IMR-90 (cell line): ENCODE measurements at regions not wholly inside any gene's neighbourhood (a gene's known extent, or its start where the extent isn't known, plus 50 kb on each side); places are given as distances from the start of the nearest gene placed in this dataset.

Experiments used
- ATAC-seq: fragments of 200-7000 bp; cut with Tn5 transposase; 2 replicates; pipeline ENCODE4 v1.9.1; 2020; ENCODE audit warnings: low read depth, mild to moderate bottlenecking, moderate library complexity
- BruUV-seq: library from RNA; stranded (reverse); fragments of 400-500 nt; replicated peaks from 2 replicates; lab custom pipeline; 2021; lab: Mats Ljungman, UMichigan
- CTCF ChIA-PET: fragments of 300-600 bp; formaldehyde crosslinking; extraction: SDS; loops from one replicate; lab custom pipeline; 2021; ENCODE audit warnings: antibody characterized with exemption; lab: Yijun Ruan, JAX
- POLR2A ChIA-PET: fragments of 300-600 bp; sonication (Branson Sonifier 250); formaldehyde crosslinking; loops from one replicate; lab custom pipeline; 2022; ENCODE audit warnings: antibody characterized with exemption; ENCODE audit not compliant: unreplicated experiment; lab: Charles Lee
- DNase-seq: peaks from one replicate; pipeline ENCODE4 v3.0.0; 2013
- H2AFZ ChIP-seq: replicated peaks from 2 replicates; pipeline ENCODE3; 2013; ENCODE audit warnings: low read length, mild to moderate bottlenecking; ENCODE audit not compliant: poor library complexity
- H2AK5ac ChIP-seq: 2 replicates; pipeline ENCODE4 v1.6.1; 2013; ENCODE audit warnings: low read depth, low read length, inconsistent platforms
- H2AK9ac ChIP-seq: replicated peaks from 2 replicates; pipeline ENCODE3; 2013; ENCODE audit warnings: mild to moderate bottlenecking, low read depth, low read length, moderate library complexity; ENCODE audit not compliant: poor library complexity
- H2BK120ac ChIP-seq: 2 replicates; pipeline ENCODE4 v1.6.1; 2013; ENCODE audit warnings: low read depth, low read length, inconsistent platforms
- H2BK15ac ChIP-seq: 3 replicates; pipeline ENCODE4 v1.6.1; 2013; ENCODE audit warnings: low read depth, low read length, inconsistent platforms
- H2BK20ac ChIP-seq: 2 replicates; pipeline ENCODE4 v1.6.1; 2013; ENCODE audit warnings: low read depth, mild to moderate bottlenecking, inconsistent platforms, low read length, moderate library complexity
- H2BK5ac ChIP-seq: 2 replicates; pipeline ENCODE4 v1.6.1; 2013; ENCODE audit warnings: mild to moderate bottlenecking, low read depth, low read length, inconsistent platforms; ENCODE audit not compliant: poor library complexity, severe bottlenecking
- H3K14ac ChIP-seq: replicated peaks from 2 replicates; pipeline ENCODE4 v1.6.1; 2013; ENCODE audit warnings: low read depth, low read length, inconsistent platforms
- H3K18ac ChIP-seq: 2 replicates; pipeline ENCODE4 v1.6.1; 2013; ENCODE audit warnings: low read depth, low read length, control low read depth
- H3K23ac ChIP-seq: 2 replicates; pipeline ENCODE4 v1.6.1; 2013; ENCODE audit warnings: low read depth, low read length, inconsistent platforms
- H3K27ac ChIP-seq: 2 replicates; pipeline ENCODE4 v1.5.1; 2013; ENCODE audit warnings: mild to moderate bottlenecking, control low read depth, low read length; ENCODE audit not compliant: insufficient read depth
- H3K27me3 ChIP-seq: 2 replicates; pipeline ENCODE4 v1.6.1; 2013; ENCODE audit warnings: low read length; ENCODE audit not compliant: control insufficient read depth, insufficient read depth
- H3K36me3 ChIP-seq: 2 replicates; pipeline ENCODE4 v1.6.1; 2013; ENCODE audit warnings: low read length, mixed read lengths; ENCODE audit not compliant: control insufficient read depth, insufficient read depth
- H3K4ac ChIP-seq: 2 replicates; pipeline ENCODE4 v1.6.1; 2013; ENCODE audit warnings: low read depth, low read length, inconsistent platforms
- H3K4me1 ChIP-seq: 2 replicates; pipeline ENCODE4 v1.6.1; 2013; ENCODE audit warnings: low read length, mixed read lengths; ENCODE audit not compliant: control insufficient read depth, insufficient read depth
- H3K4me2 ChIP-seq: 2 replicates; pipeline ENCODE4 v1.6.1; 2013; ENCODE audit warnings: low read depth, mild to moderate bottlenecking, control low read depth, low read length, moderate library complexity
- H3K4me3 ChIP-seq: 2 replicates; pipeline ENCODE4 v1.5.1; 2013; ENCODE audit warnings: low read depth, mild to moderate bottlenecking, control low read depth, low read length, moderate library complexity; ENCODE audit not compliant: insufficient read depth
- H3K56ac ChIP-seq: 2 replicates; pipeline ENCODE4 v1.6.1; 2013; ENCODE audit warnings: low read length, inconsistent platforms; ENCODE audit not compliant: insufficient read depth; ENCODE audit errors: extremely low read depth
- H3K79me1 ChIP-seq, 2 experiments: 2 replicates each; pipeline ENCODE4 v1.6.1; 2013; ENCODE audit warnings: low read length in 2 of 2, inconsistent platforms in 1 of 2, low read depth in 1 of 2
- H3K9ac ChIP-seq: 2 replicates; pipeline ENCODE4 v1.6.1; 2013; ENCODE audit warnings: low read depth, low read length, control low read depth
- H3K9me1 ChIP-seq: 2 replicates; pipeline ENCODE4 v1.6.1; 2013; ENCODE audit warnings: low read length, inconsistent platforms; ENCODE audit not compliant: insufficient read depth
- H3K9me3 ChIP-seq: 2 replicates; pipeline ENCODE4 v1.6.1; 2013; ENCODE audit warnings: low read length; ENCODE audit not compliant: control insufficient read depth, insufficient read depth
- H4K20me1 ChIP-seq: 2 replicates; pipeline ENCODE4 v1.6.1; 2013; ENCODE audit warnings: low read length, inconsistent platforms; ENCODE audit not compliant: insufficient read depth
- H4K5ac ChIP-seq: 2 replicates; pipeline ENCODE4 v1.6.1; 2013; ENCODE audit warnings: mild to moderate bottlenecking, low read depth, low read length, control low read depth
- H4K8ac ChIP-seq, 2 experiments: 2 replicates each; pipeline ENCODE4 v1.6.1; 2013; ENCODE audit warnings: low read depth in 2 of 2, low read length in 2 of 2, control low read depth in 1 of 2, inconsistent platforms in 1 of 2
- H4K91ac ChIP-seq: 2 replicates; pipeline ENCODE4 v1.6.1; 2013; ENCODE audit warnings: low read depth, low read length, inconsistent platforms; ENCODE audit not compliant: insufficient read depth
- BHLHE40 ChIP-seq: fragments of 150-350 bp; IDR thresholded peaks from 2 replicates; pipeline ENCODE4 v1.6.1; 2016; ENCODE audit warnings: mild to moderate bottlenecking, low read depth, low read length
- CEBPB ChIP-seq: IDR thresholded peaks from 2 replicates; pipeline ENCODE4 v1.6.1; 2012; ENCODE audit warnings: low read depth, low read length, improper control_type of control experiment
- CHD1 ChIP-seq: IDR thresholded peaks from 2 replicates; pipeline ENCODE4 v1.6.1; 2012; ENCODE audit warnings: low read depth, low read length, improper control_type of control experiment
- CTCF ChIP-seq: conservative IDR thresholded peaks from 2 replicates; pipeline ENCODE4 v1.5.1; 2012; ENCODE audit warnings: mild to moderate bottlenecking, low read depth, low read length, improper control_type of control experiment
- FOS ChIP-seq: fragments of 150-350 bp; IDR thresholded peaks from 2 replicates; pipeline ENCODE4 v1.6.1; 2016; ENCODE audit warnings: low read depth, low read length
- MAFK ChIP-seq: IDR thresholded peaks from 2 replicates; pipeline ENCODE4 v1.6.1; 2012; ENCODE audit warnings: low read depth, low read length, improper control_type of control experiment
- MAZ ChIP-seq: IDR thresholded peaks from 2 replicates; pipeline ENCODE4 v1.6.1; 2012; ENCODE audit warnings: low read depth, mild to moderate bottlenecking, low read length, improper control_type of control experiment, moderate library complexity, borderline replicate concordance
- MXI1 ChIP-seq: IDR thresholded peaks from 2 replicates; pipeline ENCODE4 v1.6.1; 2012; ENCODE audit warnings: low read depth, mild to moderate bottlenecking, low read length, moderate library complexity, borderline replicate concordance
- NFE2L2 ChIP-seq: fragments of 150-350 bp; IDR thresholded peaks from 2 replicates; pipeline ENCODE4 v1.6.1; 2016; ENCODE audit warnings: low read depth, mild to moderate bottlenecking, low read length
- POLR2A ChIP-seq: IDR thresholded peaks from 2 replicates; pipeline ENCODE4 v1.6.1; 2012; ENCODE audit warnings: mild to moderate bottlenecking, low read depth, low read length
- RAD21 ChIP-seq: IDR thresholded peaks from 2 replicates; pipeline ENCODE4 v1.6.1; 2012; ENCODE audit warnings: low read length, improper control_type of control experiment
- RCOR1 ChIP-seq: IDR thresholded peaks from 2 replicates; pipeline ENCODE4 v1.6.1; 2012; ENCODE audit warnings: mild to moderate bottlenecking, low read length, improper control_type of control experiment; ENCODE audit not compliant: insufficient replicate concordance
- RFX5 ChIP-seq: IDR thresholded peaks from 2 replicates; pipeline ENCODE4 v1.8.0; 2012; ENCODE audit warnings: low read depth, mild to moderate bottlenecking, low read length, moderate library complexity
- SMC3 ChIP-seq: fragments of 150-350 bp; IDR thresholded peaks from 2 replicates; pipeline ENCODE4 v1.6.1; 2016; ENCODE audit warnings: low read depth, mild to moderate bottlenecking, antibody characterized with exemption, low read length, moderate library complexity
- dilution Hi-C: fragments of 300-500 bp; cut with HindIII; formaldehyde crosslinking; loops from one replicate; pipeline ENCODE4 v1.14.3; 2018; ENCODE audit warnings: low sequenced_read_pairs; ENCODE audit not compliant: unreplicated experiment
- in situ Hi-C: fragments of 300-500 bp; cut with MboI; formaldehyde crosslinking; loops from 3 replicates; pipeline ENCODE4 v1.14.3; 2019; ENCODE audit warnings: low sequenced_read_pairs, inconsistent platforms, mixed read lengths
- intact Hi-C: fragments of 100-400 bp; cut with micrococcal nuclease; formaldehyde crosslinking; loops from 2 replicates; pipeline ENCODE4 v1.10.0; 2022
- TF ChIP-seq, protein P1 (sequence below): fragments of 150-350 bp; IDR thresholded peaks from 2 replicates; pipeline ENCODE4 v1.6.1; 2017; ENCODE audit warnings: mild to moderate bottlenecking, antibody characterized with exemption, low read length, low read depth
- TF ChIP-seq, protein P2 (sequence below): fragments of 150-350 bp; IDR thresholded peaks from 2 replicates; pipeline ENCODE4 v1.6.1; 2016; ENCODE audit warnings: low read depth, mild to moderate bottlenecking, low read length, moderate library complexity, borderline replicate concordance

DNA sequence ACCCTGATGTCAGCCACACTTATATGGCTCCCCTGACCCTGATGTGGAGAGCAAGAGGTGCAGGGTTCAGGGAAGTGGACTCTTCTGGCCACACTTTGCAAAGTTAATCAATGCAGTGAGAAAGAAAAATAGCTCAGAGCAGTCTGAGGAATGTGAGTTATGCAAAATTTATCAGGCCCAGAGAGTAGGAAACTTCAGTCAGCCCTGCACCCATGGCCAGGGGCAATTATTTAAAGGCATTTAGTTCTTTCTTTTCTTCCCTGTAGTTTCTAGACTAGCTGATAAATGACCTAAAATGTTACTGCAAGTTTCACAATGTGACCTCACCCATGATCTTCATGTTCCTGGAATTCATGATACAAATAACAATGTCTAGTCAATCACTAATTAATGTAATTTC lies 143.7 kb upstream of the GGTLC1 start:
- no peak for TF ChIP-seq CHD1
- TF ChIP-seq RFX5 = no peak
- TF ChIP-seq RCOR1 = no peak
- no peak for TF ChIP-seq SMC3
- TF ChIP-seq MAFK = no peak
- TF ChIP-seq FOS = no peak
- no peak for TF ChIP-seq CTCF
- no peak for TF ChIP-seq MAZ
- TF ChIP-seq MXI1 = no peak
- TF ChIP-seq, protein P1, sequence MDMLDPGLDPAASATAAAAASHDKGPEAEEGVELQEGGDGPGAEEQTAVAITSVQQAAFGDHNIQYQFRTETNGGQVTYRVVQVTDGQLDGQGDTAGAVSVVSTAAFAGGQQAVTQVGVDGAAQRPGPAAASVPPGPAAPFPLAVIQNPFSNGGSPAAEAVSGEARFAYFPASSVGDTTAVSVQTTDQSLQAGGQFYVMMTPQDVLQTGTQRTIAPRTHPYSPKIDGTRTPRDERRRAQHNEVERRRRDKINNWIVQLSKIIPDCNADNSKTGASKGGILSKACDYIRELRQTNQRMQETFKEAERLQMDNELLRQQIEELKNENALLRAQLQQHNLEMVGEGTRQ = no peak
- no peak for TF ChIP-seq NFE2L2
- no peak for TF ChIP-seq POLR2A
- TF ChIP-seq, protein P2, sequence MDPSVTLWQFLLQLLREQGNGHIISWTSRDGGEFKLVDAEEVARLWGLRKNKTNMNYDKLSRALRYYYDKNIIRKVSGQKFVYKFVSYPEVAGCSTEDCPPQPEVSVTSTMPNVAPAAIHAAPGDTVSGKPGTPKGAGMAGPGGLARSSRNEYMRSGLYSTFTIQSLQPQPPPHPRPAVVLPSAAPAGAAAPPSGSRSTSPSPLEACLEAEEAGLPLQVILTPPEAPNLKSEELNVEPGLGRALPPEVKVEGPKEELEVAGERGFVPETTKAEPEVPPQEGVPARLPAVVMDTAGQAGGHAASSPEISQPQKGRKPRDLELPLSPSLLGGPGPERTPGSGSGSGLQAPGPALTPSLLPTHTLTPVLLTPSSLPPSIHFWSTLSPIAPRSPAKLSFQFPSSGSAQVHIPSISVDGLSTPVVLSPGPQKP = no peak
- no peak for TF ChIP-seq RAD21
- TF ChIP-seq BHLHE40 = no peak
- no peak for TF ChIP-seq CEBPB
- Histone ChIP-seq H2AK5ac (no peak overlapping the region), H3K4me1 (no peaks in the 10 kb centered on the region), H2BK20ac (no peak overlapping the region), H3K9me3 (no peaks in the 10 kb centered on the region), H3K23ac (no peak overlapping the region), H3K56ac (no peak overlapping the region), H3K27ac (no peak overlapping the region), H3K27me3 (no peaks in the 10 kb centered on the region), H3K9ac (no peak overlapping the region), H3K18ac (no peak overlapping the region), H2AK9ac (no peak overlapping the region), H3K36me3 (no peaks in the 10 kb centered on the region), H2AFZ (no peak overlapping the region), H3K4me2 (no peak overlapping the region), H3K14ac (no peak overlapping the region), H4K91ac (no peak overlapping the region), H4K20me1 (no peaks in the 10 kb centered on the region), H4K5ac (no peak overlapping the region), H3K4me3 (no peak overlapping the region), H2BK15ac (no peak overlapping the region), H3K79me1 (no peaks in the 10 kb centered on the region), H3K9me1 (no peaks in the 10 kb centered on the region), H2BK5ac (no peak overlapping the region), H4K8ac (no peak overlapping the region), H3K4ac (no peak overlapping the region), H2BK120ac (no peak overlapping the region)
- POLR2A ChIA-PET = no interaction called here
- dilution Hi-C loops = no loop called here
- ATAC-seq (no peak), DNase-seq (no peak)
- in situ Hi-C loops = no loop called here
- BruUV-seq = no TSS peak
- intact Hi-C loops = no loop called here
- CTCF ChIA-PET = no interaction called here
